ENCODE measurements at regions not wholly inside any gene's neighbourhood (a gene's known extent, or its start where the extent isn't known, plus 50 kb on each side); places are given as distances from the start of the nearest gene placed in this dataset.

GRCh38 chr11:81644239-81644840 lies 1089.3 kb downstream of the FAM181B start:
- Histone ChIP-seq H4K20me1 (ENCODE audit: control insufficient read depth, insufficient read depth, insufficient read length) (no peaks in the 10 kb centered on the region), H4K91ac (ENCODE audit: insufficient read length, low read depth, low read length) (no peak overlapping the region), H2BK15ac (ENCODE audit: low read depth, low read length) (no peak overlapping the region), H3K56ac (ENCODE audit: insufficient read length, low read depth, low read length) (no peak overlapping the region), H2AFZ (ENCODE audit: low read length) (no peak overlapping the region), H2BK12ac (ENCODE audit: insufficient read length, low read depth, low read length) (no peak overlapping the region), H3K23ac (ENCODE audit: insufficient read length, low read depth, low read length) (no peak overlapping the region), H3K27ac (ENCODE audit: insufficient read length, low read depth, low read length) (no peak overlapping the region), H2BK20ac (ENCODE audit: low read depth, low read length, poor library complexity, severe bottlenecking) (no peak overlapping the region), H3K9ac (ENCODE audit: extremely low read depth, insufficient read length, low read length) (no peak overlapping the region), H3K18ac (ENCODE audit: insufficient read length, low read depth, low read length) (no peak overlapping the region), H3K4me2 (ENCODE audit: insufficient read depth, insufficient read length, low read length) (no peak overlapping the region), H2AK5ac (ENCODE audit: insufficient read length, low read length) (no peak overlapping the region), H3K23me2 (ENCODE audit: insufficient read length, low read depth, low read length, poor library complexity, severe bottlenecking) (peaks cover 4% of the 10 kb centered on the region), H3K14ac (ENCODE audit: insufficient read depth, low read length) (no peak overlapping the region), H4K8ac (replicated peaks; ENCODE audit: insufficient read length, low read depth, low read length) (no peak overlapping the region), H3K9me3 (ENCODE audit: control insufficient read depth, low read depth, low read length) (no peaks in the 10 kb centered on the region), H3T11ph (ENCODE audit: low read length) (no peak overlapping the region), H2BK5ac (ENCODE audit: insufficient read length, low read length) (no peak overlapping the region), H3K4ac (ENCODE audit: low read depth, low read length) (no peak overlapping the region), H4K5ac (ENCODE audit: insufficient read length, low read depth, low read length) (no peak overlapping the region), H3K27me3 (ENCODE audit: insufficient read depth, low read length) (peaks cover 21% of the 10 kb centered on the region; the same call in 1 of the 2 replicates), H3K4me1 (ENCODE audit: insufficient read depth, low read length) (no peaks in the 10 kb centered on the region), H3K79me2 (ENCODE audit: insufficient read depth, low read length) (no peaks in the 10 kb centered on the region), H3K79me1 (ENCODE audit: insufficient read depth, low read depth, low read length, poor library complexity, severe bottlenecking) (no peaks in the 10 kb centered on the region), H2BK120ac (ENCODE audit: low read depth, low read length, poor library complexity, severe bottlenecking) (no peak overlapping the region)
- TF ChIP-seq CTCF (conservative IDR thresholded peaks at IDR 0.05) = peak; percentile 86
- Mint-ChIP-seq H3K4me3 (no peak overlapping the region), H3K36me3 (ENCODE audit: insufficient read depth in 1 of 3, low read depth in 3 of 3) (no peaks in the 10 kb centered on the region), H3K27me3 (ENCODE audit: low read depth) (peaks cover 50% of the 10 kb centered on the region), H3K27ac (no peak overlapping the region), H3K4me1 (peaks cover 26 to 36% of the 10 kb centered on the region in 2 experiments), H3K9me3 (no peaks in the 10 kb centered on the region; a peak in 2 of 5 replicates)
- no CpG with 5 or more reads among the region's 1 CpG for WGBS (ENCODE audit: extremely low coverage, insufficient read length, low lambda C conversion rate)
- DNase-seq = peak; percentile 53

Measured in H9 (cell line).